ENCODE measurements at regions not wholly inside any gene's neighbourhood (a gene's known extent, or its start where the extent isn't known, plus 50 kb on each side); places are given as distances from the start of the nearest gene placed in this dataset.

- DNase-seq (ENCODE audit: low read depth, low spot score) (peak; percentile 50), FAIRE-seq (no peak)
- CTCF ChIA-PET: no interaction called here
- Histone ChIP-seq H3K27me3 (ENCODE audit: control insufficient read depth in 2 of 2, insufficient read depth in 2 of 2, low read length in 2 of 2) (peaks cover 0 to 2% of the 10 kb centered on the region in 2 experiments), H3K4me1 (ENCODE audit: control insufficient read depth, extremely low read depth, insufficient read depth, low read length) (no peaks in the 10 kb centered on the region), H3K9me3 (replicated peaks; ENCODE audit: control insufficient read depth, insufficient read depth, low read length) (no peaks in the 10 kb centered on the region), H3K4me3 (replicated peaks in 1 of 3; ENCODE audit: insufficient read depth in 1 of 3, low read depth in 1 of 3, low read length in 3 of 3) (no peak overlapping the region), H3K79me2 (ENCODE audit: control insufficient read depth, insufficient read depth, low read length) (no peaks in the 10 kb centered on the region), H2AFZ (ENCODE audit: low read depth, low read length) (no peak overlapping the region), H3K9ac (replicated peaks; ENCODE audit: extremely low read depth, insufficient read depth, low read length) (no peak overlapping the region), H3K27ac (ENCODE audit: insufficient read depth, low read depth, low read length) (no peak overlapping the region), H3K4me2 (ENCODE audit: insufficient read depth, low read length) (no peak overlapping the region), H3K36me3 (ENCODE audit: control insufficient read depth in 2 of 2, extremely low read depth in 1 of 2, insufficient read depth in 2 of 2, low read length in 2 of 2) (no peaks in the 10 kb centered on the region), H3K9me1 (replicated peaks; ENCODE audit: control insufficient read depth, extremely low read depth, insufficient read depth, low read length) (no peaks in the 10 kb centered on the region), H4K20me1 (replicated peaks; ENCODE audit: control insufficient read depth, extremely low read depth, insufficient read depth, low read length) (no peaks in the 10 kb centered on the region)
- POLR2A ChIA-PET: no interaction called here
- TF ChIP-seq EZH2 (IDR thresholded peaks at IDR 0.05; ENCODE audit: borderline replicate concordance, low read depth, low read length, severe bottlenecking) (no peak), POLR2AphosphoS5 (IDR thresholded peaks at IDR 0.05; ENCODE audit: insufficient read depth, low read depth, low read length) (no peak), JUN (IDR thresholded peaks at IDR 0.05; ENCODE audit: borderline replicate concordance, insufficient read depth, insufficient read length, low read depth) (no peak), GATA2 (IDR thresholded peaks at IDR 0.05; ENCODE audit: insufficient read depth, insufficient read length, low read depth, low read length) (no peak), MYC (IDR thresholded peaks at IDR 0.05; ENCODE audit: low read depth, low read length) (no peak), CTCF (IDR thresholded peaks at IDR 0.05; ENCODE audit: extremely low read depth in 1 of 2, insufficient read depth in 1 of 2, low read depth in 1 of 2, low read length in 2 of 2) (no peak), FOS (IDR thresholded peaks at IDR 0.05; ENCODE audit: borderline replicate concordance, insufficient read depth, low read length) (no peak), POLR2A (IDR thresholded peaks at IDR 0.05; ENCODE audit: low read depth, low read length) (no peak), MAX (IDR thresholded peaks at IDR 0.05; ENCODE audit: insufficient read depth, insufficient read length) (no peak)
- no TSS peak for BruUV-seq (replicated peaks)
- dilution Hi-C loops (cut with MboI; ENCODE audit: extremely low pct_ligation_motif_present, low sequenced_read_pairs) (no loop called here), intact Hi-C loops (cut with micrococcal nuclease) (no loop called here)
Measured at GRCh38 chr4:17241835-17242234, 270.1 kb downstream of the QDPR start.
